Loucy (cell line): ENCODE measurements at regions not wholly inside any gene's neighbourhood (a gene's known extent, or its start where the extent isn't known, plus 50 kb on each side); places are given as distances from the start of the nearest gene placed in this dataset.

Source experiments
- H2AFZ ChIP-seq: fragments of 200-600 bp; sonication (generic); 2 replicates; pipeline ENCODE4 v1.6.0; 2016; ENCODE audit warnings: antibody characterized with exemption, mild to moderate bottlenecking, low read length, moderate library complexity
- H3F3A ChIP-seq: fragments of 200-600 bp; 2 replicates; pipeline ENCODE4 v1.6.0; 2016; ENCODE audit warnings: antibody characterized with exemption, low read depth, mild to moderate bottlenecking
- H3K27me3 ChIP-seq: fragments of 200-600 bp; sonication (generic); 2 replicates; pipeline ENCODE4 v1.6.1; 2014; ENCODE audit warnings: low read length, mild to moderate bottlenecking; ENCODE audit not compliant: insufficient read depth, poor library complexity, severe bottlenecking
- H3K36me3 ChIP-seq: fragments of 200-600 bp; sonication (generic); 2 replicates; pipeline ENCODE4 v1.6.1; 2016; ENCODE audit warnings: low read length; ENCODE audit not compliant: insufficient read depth
- H3K4me1 ChIP-seq: fragments of 200-600 bp; sonication (generic); 2 replicates; pipeline ENCODE4 v1.5.1; 2014; ENCODE audit warnings: low read length, mild to moderate bottlenecking; ENCODE audit not compliant: insufficient read depth, poor library complexity, severe bottlenecking
- H3K4me2 ChIP-seq: fragments of 200-600 bp; sonication (generic); 2 replicates; pipeline ENCODE4 v1.6.0; 2014; ENCODE audit warnings: antibody characterized with exemption, low read length, low read depth, mild to moderate bottlenecking; ENCODE audit not compliant: poor library complexity, severe bottlenecking
- H3K4me3 ChIP-seq: fragments of 200-600 bp; sonication (generic); 2 replicates; pipeline ENCODE4 v1.5.1; 2014; ENCODE audit warnings: low read length, mild to moderate bottlenecking, mixed read lengths; ENCODE audit not compliant: poor library complexity, severe bottlenecking
- H3K79me2 ChIP-seq: fragments of 200-600 bp; sonication (generic); 2 replicates; pipeline ENCODE4 v1.6.1; 2014; ENCODE audit warnings: low read length; ENCODE audit not compliant: insufficient read depth
- H3K9ac ChIP-seq: fragments of 200-600 bp; sonication (generic); 2 replicates; pipeline ENCODE4 v1.6.0; 2014; ENCODE audit warnings: mild to moderate bottlenecking, low read depth, low read length, moderate library complexity; ENCODE audit not compliant: poor library complexity, severe bottlenecking
- H3K9me2 ChIP-seq: fragments of 200-600 bp; sonication (generic); replicated peaks from 2 replicates; pipeline ENCODE4 v1.6.1; 2016; ENCODE audit warnings: low read depth, low read length, mixed read lengths
- H3K9me3 ChIP-seq: fragments of 200-600 bp; sonication (generic); 2 replicates; pipeline ENCODE4 v1.6.1; 2014; ENCODE audit warnings: mild to moderate bottlenecking, antibody characterized with exemption, low read length, low read depth; ENCODE audit not compliant: insufficient read depth
- H4K20me1 ChIP-seq: fragments of 200-600 bp; sonication (generic); 2 replicates; pipeline ENCODE4 v1.6.0; 2014; ENCODE audit warnings: antibody characterized with exemption, low read length, mild to moderate bottlenecking; ENCODE audit not compliant: insufficient read depth, poor library complexity, severe bottlenecking
- EZH2phosphoT487 ChIP-seq: fragments of 200-600 bp; IDR thresholded peaks from 2 replicates; pipeline ENCODE4 v1.6.1; 2018; ENCODE audit warnings: antibody characterized with exemption, mild to moderate bottlenecking, moderate library complexity, borderline replicate concordance
- TF ChIP-seq, protein P1 (sequence below): fragments of 200-600 bp; sonication (generic); conservative IDR thresholded peaks from 2 replicates; pipeline ENCODE4 v1.5.1; 2014; ENCODE audit warnings: mild to moderate bottlenecking, antibody characterized with exemption, low read length

DNA sequence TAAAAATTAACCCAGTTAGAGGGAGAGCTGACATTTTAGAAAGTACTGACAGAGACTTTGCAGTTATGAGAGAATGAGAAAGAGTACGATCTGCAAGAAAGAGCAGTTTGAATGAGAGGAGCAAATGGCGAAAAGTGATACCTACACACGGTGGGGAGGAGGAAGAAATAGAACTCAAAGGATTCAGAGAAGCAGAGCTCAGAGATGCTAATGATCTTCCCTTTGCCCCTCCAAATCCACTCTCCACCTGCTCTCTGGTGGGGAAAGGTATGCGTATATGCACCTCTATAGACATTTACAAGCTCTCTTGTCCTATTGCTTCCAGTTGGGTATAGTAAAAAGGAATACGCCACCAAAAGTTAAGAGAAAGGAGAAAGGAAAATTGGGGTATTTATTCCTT lies 123.3 kb upstream of the TTC14 start:
- Histone ChIP-seq H3K9me2 (no peaks in the 10 kb centered on the region), H3K79me2 (no peaks in the 10 kb centered on the region), H3K27me3 (no peaks in the 10 kb centered on the region), H2AFZ (no peak overlapping the region), H3K9me3 (no peaks in the 10 kb centered on the region), H3K36me3 (no peaks in the 10 kb centered on the region), H3F3A (no peaks in the 10 kb centered on the region), H3K4me2 (no peak overlapping the region), H3K4me1 (no peaks in the 10 kb centered on the region), H3K9ac (no peak overlapping the region), H4K20me1 (no peaks in the 10 kb centered on the region), H3K4me3 (no peak overlapping the region)
- TF ChIP-seq, protein P1, sequence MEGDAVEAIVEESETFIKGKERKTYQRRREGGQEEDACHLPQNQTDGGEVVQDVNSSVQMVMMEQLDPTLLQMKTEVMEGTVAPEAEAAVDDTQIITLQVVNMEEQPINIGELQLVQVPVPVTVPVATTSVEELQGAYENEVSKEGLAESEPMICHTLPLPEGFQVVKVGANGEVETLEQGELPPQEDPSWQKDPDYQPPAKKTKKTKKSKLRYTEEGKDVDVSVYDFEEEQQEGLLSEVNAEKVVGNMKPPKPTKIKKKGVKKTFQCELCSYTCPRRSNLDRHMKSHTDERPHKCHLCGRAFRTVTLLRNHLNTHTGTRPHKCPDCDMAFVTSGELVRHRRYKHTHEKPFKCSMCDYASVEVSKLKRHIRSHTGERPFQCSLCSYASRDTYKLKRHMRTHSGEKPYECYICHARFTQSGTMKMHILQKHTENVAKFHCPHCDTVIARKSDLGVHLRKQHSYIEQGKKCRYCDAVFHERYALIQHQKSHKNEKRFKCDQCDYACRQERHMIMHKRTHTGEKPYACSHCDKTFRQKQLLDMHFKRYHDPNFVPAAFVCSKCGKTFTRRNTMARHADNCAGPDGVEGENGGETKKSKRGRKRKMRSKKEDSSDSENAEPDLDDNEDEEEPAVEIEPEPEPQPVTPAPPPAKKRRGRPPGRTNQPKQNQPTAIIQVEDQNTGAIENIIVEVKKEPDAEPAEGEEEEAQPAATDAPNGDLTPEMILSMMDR: no peak

DNA sequence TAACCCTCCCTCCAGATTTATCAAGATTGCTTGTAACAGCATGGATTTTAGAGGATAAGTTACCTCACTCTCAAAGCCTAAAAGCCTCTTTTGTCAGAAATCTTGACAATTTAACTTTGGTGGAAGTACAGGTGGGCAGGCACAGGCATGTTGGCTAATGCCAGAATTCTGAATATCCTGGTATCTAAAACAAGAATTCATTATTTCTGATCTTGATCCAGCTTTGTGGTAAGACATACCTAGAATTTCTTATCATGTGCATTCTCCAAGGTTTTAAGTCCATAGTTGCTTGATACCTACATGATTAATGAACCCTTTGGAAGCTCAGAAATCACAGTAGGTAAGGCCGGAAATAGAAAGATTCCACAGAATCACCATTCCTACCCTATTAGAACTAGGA lies 109.9 kb upstream of the TTC14 start:
- H3K9ac ChIP-seq: no peak overlapping the region
- H3K9me3 ChIP-seq: no peaks in the 10 kb centered on the region
- H3K9me2 ChIP-seq: no peaks in the 10 kb centered on the region
- no peak overlapping the region for H2AFZ ChIP-seq
- no peak for TF ChIP-seq EZH2phosphoT487
- TF ChIP-seq, protein P1: no peak
- H3K4me1 ChIP-seq: no peaks in the 10 kb centered on the region
- H4K20me1 ChIP-seq: no peaks in the 10 kb centered on the region
- H3K4me2 ChIP-seq: no peak overlapping the region
- H3K27me3 ChIP-seq: no peaks in the 10 kb centered on the region
- H3K79me2 ChIP-seq: no peaks in the 10 kb centered on the region
- H3K36me3 ChIP-seq: no peaks in the 10 kb centered on the region
- H3F3A ChIP-seq: no peaks in the 10 kb centered on the region
- H3K4me3 ChIP-seq: no peak overlapping the region

DNA sequence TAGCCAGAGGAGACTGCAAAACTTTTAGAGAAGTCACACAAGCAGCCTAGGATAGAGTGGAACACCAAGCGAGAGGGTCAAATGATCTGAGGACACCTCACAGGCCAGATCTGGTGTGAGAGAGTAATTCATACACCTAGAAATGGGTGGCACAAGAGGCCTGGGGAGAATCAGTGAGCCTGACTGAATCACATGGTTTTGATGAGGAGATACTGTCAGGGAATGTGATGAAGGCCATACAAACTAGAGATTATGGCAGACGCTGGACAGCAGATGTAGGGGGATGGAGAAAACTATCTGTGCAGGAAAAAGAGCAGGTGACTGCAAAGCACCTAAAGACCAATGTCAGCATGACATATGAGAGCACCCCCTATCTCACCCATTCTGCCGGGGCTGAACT lies 105.0 kb upstream of the TTC14 start:
- H2AFZ ChIP-seq: no peak overlapping the region
- TF ChIP-seq, protein P1: no peak
- TF ChIP-seq EZH2phosphoT487: no peak

More for the DNA sequence above, 105.0 kb upstream of the TTC14 start:
- Histone ChIP-seq H3K9me2 (no peaks in the 10 kb centered on the region), H3K9me3 (no peaks in the 10 kb centered on the region; the same call in 1 of the 2 replicates), H3F3A (no peaks in the 10 kb centered on the region), H3K4me2 (no peak overlapping the region), H3K27me3 (no peaks in the 10 kb centered on the region), H3K36me3 (no peaks in the 10 kb centered on the region), H3K79me2 (no peaks in the 10 kb centered on the region), H3K4me1 (no peaks in the 10 kb centered on the region), H3K9ac (no peak overlapping the region), H3K4me3 (no peak overlapping the region), H4K20me1 (no peaks in the 10 kb centered on the region)
